ENCODE measurements at regions not wholly inside any gene's neighbourhood (a gene's known extent, or its start where the extent isn't known, plus 50 kb on each side); places are given as distances from the start of the nearest gene placed in this dataset.
A peak's percentile ranks its signal among the peaks of the same experiment; 100 is the strongest.

GRCh38 chr15:47013446-47013845, 703.9 kb upstream of the SEMA6D start:
- TF ChIP-seq EZH2 (IDR thresholded peaks at IDR 0.05; ENCODE audit: borderline replicate concordance, low read length), result no peak
- TF ChIP-seq, protein P1, sequence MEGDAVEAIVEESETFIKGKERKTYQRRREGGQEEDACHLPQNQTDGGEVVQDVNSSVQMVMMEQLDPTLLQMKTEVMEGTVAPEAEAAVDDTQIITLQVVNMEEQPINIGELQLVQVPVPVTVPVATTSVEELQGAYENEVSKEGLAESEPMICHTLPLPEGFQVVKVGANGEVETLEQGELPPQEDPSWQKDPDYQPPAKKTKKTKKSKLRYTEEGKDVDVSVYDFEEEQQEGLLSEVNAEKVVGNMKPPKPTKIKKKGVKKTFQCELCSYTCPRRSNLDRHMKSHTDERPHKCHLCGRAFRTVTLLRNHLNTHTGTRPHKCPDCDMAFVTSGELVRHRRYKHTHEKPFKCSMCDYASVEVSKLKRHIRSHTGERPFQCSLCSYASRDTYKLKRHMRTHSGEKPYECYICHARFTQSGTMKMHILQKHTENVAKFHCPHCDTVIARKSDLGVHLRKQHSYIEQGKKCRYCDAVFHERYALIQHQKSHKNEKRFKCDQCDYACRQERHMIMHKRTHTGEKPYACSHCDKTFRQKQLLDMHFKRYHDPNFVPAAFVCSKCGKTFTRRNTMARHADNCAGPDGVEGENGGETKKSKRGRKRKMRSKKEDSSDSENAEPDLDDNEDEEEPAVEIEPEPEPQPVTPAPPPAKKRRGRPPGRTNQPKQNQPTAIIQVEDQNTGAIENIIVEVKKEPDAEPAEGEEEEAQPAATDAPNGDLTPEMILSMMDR (IDR thresholded peaks at IDR 0.05; ENCODE audit: low read length), result no peak

GRCh38 chr15:47027322-47027946, 689.9 kb upstream of the SEMA6D start:
- H3K9ac ChIP-seq (ENCODE audit: low read length), result no peak overlapping the region
- H3K79me2 ChIP-seq (ENCODE audit: insufficient read depth, low read length), result no peaks in the 10 kb centered on the region
- H3K9me2 ChIP-seq (ENCODE audit: low read depth, low read length), result no peaks in the 10 kb centered on the region
- no peak overlapping the region for H3K4me3 ChIP-seq (ENCODE audit: low read depth, low read length, poor library complexity, severe bottlenecking)
- H3K36me3 ChIP-seq (ENCODE audit: insufficient read depth, low read length), result no peaks in the 10 kb centered on the region
- H3K4me1 ChIP-seq (ENCODE audit: insufficient read depth, low read length, severe bottlenecking), result no peaks in the 10 kb centered on the region
- H3K4me2 ChIP-seq (ENCODE audit: low read length), result no peak overlapping the region
- no peak for TF ChIP-seq EZH2 (IDR thresholded peaks at IDR 0.05; ENCODE audit: borderline replicate concordance, low read length)
- TF ChIP-seq, protein P1 (IDR thresholded peaks at IDR 0.05; ENCODE audit: low read length), result peak; percentile 16; the same call in 1 of the 2 replicates
- H3K9me3 ChIP-seq (ENCODE audit: low read length), result no peaks in the 10 kb centered on the region
- H2AFZ ChIP-seq (ENCODE audit: low read length), result no peak overlapping the region
- H4K20me1 ChIP-seq (ENCODE audit: insufficient read depth, low read length), result no peaks in the 10 kb centered on the region
- H3K27ac ChIP-seq (ENCODE audit: low read depth, low read length, poor library complexity, severe bottlenecking), result no peak overlapping the region
- H3F3A ChIP-seq (ENCODE audit: insufficient read depth, low read length), result no peaks in the 10 kb centered on the region
- H3K27me3 ChIP-seq (ENCODE audit: insufficient read depth, low read length), result no peaks in the 10 kb centered on the region

More at GRCh38 chr15:47013446-47013845, 703.9 kb upstream of the SEMA6D start:
- no peak overlapping the region for H3K4me3 ChIP-seq (ENCODE audit: low read depth, low read length, poor library complexity, severe bottlenecking)
- H3K4me2 ChIP-seq (ENCODE audit: low read length), result no peak overlapping the region
- no peaks in the 10 kb centered on the region for H3K79me2 ChIP-seq (ENCODE audit: insufficient read depth, low read length)
- no peaks in the 10 kb centered on the region for H3K9me3 ChIP-seq (ENCODE audit: low read length)
- no peaks in the 10 kb centered on the region for H3K4me1 ChIP-seq (ENCODE audit: insufficient read depth, low read length, severe bottlenecking)
- H3K27ac ChIP-seq (ENCODE audit: low read depth, low read length, poor library complexity, severe bottlenecking), result no peak overlapping the region
- no peaks in the 10 kb centered on the region for H3K36me3 ChIP-seq (ENCODE audit: insufficient read depth, low read length)
- H3K27me3 ChIP-seq (ENCODE audit: insufficient read depth, low read length), result no peaks in the 10 kb centered on the region
- H3F3A ChIP-seq (ENCODE audit: insufficient read depth, low read length), result no peaks in the 10 kb centered on the region
- H3K9ac ChIP-seq (ENCODE audit: low read length), result no peak overlapping the region
- H3K9me2 ChIP-seq (ENCODE audit: low read depth, low read length), result no peaks in the 10 kb centered on the region
- no peak overlapping the region for H2AFZ ChIP-seq (ENCODE audit: low read length)
- H4K20me1 ChIP-seq (ENCODE audit: insufficient read depth, low read length), result no peaks in the 10 kb centered on the region

DNA sequence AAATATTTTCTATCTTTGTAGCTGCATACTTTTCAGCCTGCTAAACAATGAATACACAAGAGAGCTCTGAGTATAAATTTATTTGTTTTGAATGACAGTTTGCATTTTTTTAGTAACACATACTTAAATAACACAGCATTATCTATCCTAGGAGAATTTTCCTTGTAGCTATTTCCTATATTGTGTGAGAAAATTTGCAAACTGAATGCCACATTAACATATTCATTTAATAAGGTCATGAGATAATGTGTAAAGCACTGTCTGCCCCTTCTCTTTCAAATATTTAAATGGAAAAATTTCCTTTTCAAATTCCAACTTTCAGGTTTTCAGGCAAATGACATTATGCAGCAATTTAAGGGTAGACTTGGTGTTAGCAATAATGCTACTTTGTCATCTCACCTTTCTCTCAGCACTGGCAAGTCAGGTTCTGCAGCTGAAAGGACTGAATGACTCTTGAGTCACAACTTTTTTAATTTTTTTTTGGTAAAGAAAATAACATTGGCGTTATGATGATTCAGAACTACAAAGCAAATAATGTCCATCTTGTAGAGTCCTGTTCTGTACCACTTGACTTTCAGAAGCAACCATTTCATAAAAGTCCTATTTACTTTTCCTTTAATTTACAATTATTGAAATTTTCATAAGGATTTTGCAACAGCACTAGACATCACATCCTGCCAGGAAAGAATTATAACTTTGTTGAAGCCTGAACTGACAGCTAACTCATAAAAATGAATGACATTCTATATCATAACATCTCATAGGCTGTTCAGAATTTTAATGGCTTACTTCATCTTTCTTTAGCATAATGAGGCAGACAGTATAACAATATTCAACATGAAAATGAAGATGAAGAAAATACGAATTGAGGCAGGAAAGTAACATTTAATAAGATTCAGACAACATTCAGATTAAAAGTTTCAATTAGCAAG, 681.6 kb upstream of the SEMA6D start:
- Histone ChIP-seq H4K20me1 (ENCODE audit: insufficient read depth, low read length) (no peaks in the 10 kb centered on the region), H3K4me2 (ENCODE audit: low read length) (no peak overlapping the region), H3K4me1 (ENCODE audit: insufficient read depth, low read length, severe bottlenecking) (no peaks in the 10 kb centered on the region), H2AFZ (ENCODE audit: low read length) (no peak overlapping the region), H3K9me2 (ENCODE audit: low read depth, low read length) (no peaks in the 10 kb centered on the region), H3K27ac (ENCODE audit: low read depth, low read length, poor library complexity, severe bottlenecking) (no peak overlapping the region), H3K27me3 (ENCODE audit: insufficient read depth, low read length) (no peaks in the 10 kb centered on the region), H3K9me3 (ENCODE audit: low read length) (no peaks in the 10 kb centered on the region), H3K79me2 (ENCODE audit: insufficient read depth, low read length) (no peaks in the 10 kb centered on the region), H3K36me3 (ENCODE audit: insufficient read depth, low read length) (no peaks in the 10 kb centered on the region), H3K4me3 (ENCODE audit: low read depth, low read length, poor library complexity, severe bottlenecking) (no peak overlapping the region), H3F3A (ENCODE audit: insufficient read depth, low read length) (no peaks in the 10 kb centered on the region), H3K9ac (ENCODE audit: low read length) (no peak overlapping the region)
- TF ChIP-seq, protein P1 (IDR thresholded peaks at IDR 0.05; ENCODE audit: low read length), result no peak
- no peak for TF ChIP-seq EZH2 (IDR thresholded peaks at IDR 0.05; ENCODE audit: borderline replicate concordance, low read length)
